Activated CD8-positive, alpha-beta memory T cell treated with anti-CD3 and anti-CD28 coated beads for 36 hours (primary cell): ENCODE measurements at regions not wholly inside any gene's neighbourhood (a gene's known extent, or its start where the extent isn't known, plus 50 kb on each side); places are given as distances from the start of the nearest gene placed in this dataset.
"Not testable (repeated sequence)": the region's sequence is repeated elsewhere in the genome, so short reads cannot be mapped to it uniquely, and the experiment has no call there.

Source experiments
- CTCF ChIA-PET: fragments of 350-600 bp; sonication (Branson Sonifier 250); formaldehyde crosslinking; loops from one replicate; lab custom pipeline; 2021; ENCODE audit warnings: antibody characterized with exemption; lab: Charles Lee
- POLR2A ChIA-PET: fragments of 350-600 bp; sonication (Branson Sonifier 250); formaldehyde crosslinking; loops from one replicate; lab custom pipeline; 2021; ENCODE audit warnings: antibody characterized with exemption; lab: Charles Lee

GRCh38 chr6:60574723-60575122, 1711.3 kb downstream of the KHDRBS2 start:
- POLR2A ChIA-PET, CTCF ChIA-PET: not testable (repeated sequence)

GRCh38 chr6:60572607-60573006, 1713.4 kb downstream of the KHDRBS2 start:
- CTCF ChIA-PET, POLR2A ChIA-PET: not testable (repeated sequence)

- CTCF ChIA-PET, POLR2A ChIA-PET: not testable (repeated sequence)
These were observed 1714.6 kb downstream of the KHDRBS2 start for GRCh38 chr6:60571293-60572016.

- POLR2A ChIA-PET, CTCF ChIA-PET: not testable (repeated sequence)
These were observed 1715.4 kb downstream of the KHDRBS2 start for GRCh38 chr6:60570599-60570998.

GRCh38 chr6:60567447-60568187, 1718.4 kb downstream of the KHDRBS2 start:
- POLR2A ChIA-PET, CTCF ChIA-PET: not testable (repeated sequence)

GRCh38 chr6:60566387-60566786, 1719.6 kb downstream of the KHDRBS2 start:
- CTCF ChIA-PET, POLR2A ChIA-PET: not testable (repeated sequence)

- POLR2A ChIA-PET, CTCF ChIA-PET: not testable (repeated sequence)
These were observed 1726.3 kb downstream of the KHDRBS2 start for GRCh38 chr6:60559702-60560101.

GRCh38 chr6:60547340-60547739, 1738.7 kb downstream of the KHDRBS2 start:
- CTCF ChIA-PET, POLR2A ChIA-PET: not testable (repeated sequence)

- CTCF ChIA-PET, POLR2A ChIA-PET: not testable (repeated sequence)
These were observed 1761.3 kb downstream of the KHDRBS2 start for GRCh38 chr6:60524770-60525169.

GRCh38 chr6:60477747-60478146, 1808.3 kb downstream of the KHDRBS2 start:
- POLR2A ChIA-PET, CTCF ChIA-PET: not testable (repeated sequence)

- POLR2A ChIA-PET, CTCF ChIA-PET: not testable (repeated sequence)
These were observed 1812.2 kb downstream of the KHDRBS2 start for GRCh38 chr6:60473805-60474204.

- CTCF ChIA-PET, POLR2A ChIA-PET: not testable (repeated sequence)
These were observed 1814.6 kb downstream of the KHDRBS2 start for GRCh38 chr6:60471426-60471825.

GRCh38 chr6:60450428-60450827, 1835.6 kb downstream of the KHDRBS2 start:
- CTCF ChIA-PET, POLR2A ChIA-PET: not testable (repeated sequence)

- CTCF ChIA-PET, POLR2A ChIA-PET: not testable (repeated sequence)
These were observed 1841.5 kb downstream of the KHDRBS2 start for GRCh38 chr6:60444532-60444931.

GRCh38 chr6:60439709-60440108, 1846.3 kb downstream of the KHDRBS2 start:
- CTCF ChIA-PET = not testable (repeated sequence)

GRCh38 chr6:60422691-60423090, 1863.3 kb downstream of the KHDRBS2 start:
- POLR2A ChIA-PET, CTCF ChIA-PET: not testable (repeated sequence)

More at GRCh38 chr6:60439709-60440108, 1846.3 kb downstream of the KHDRBS2 start:
- POLR2A ChIA-PET = not testable (repeated sequence)

- CTCF ChIA-PET, POLR2A ChIA-PET: not testable (repeated sequence)
These were observed 1869.9 kb downstream of the KHDRBS2 start for GRCh38 chr6:60416118-60416517.

GRCh38 chr6:60408747-60409146, 1877.3 kb downstream of the KHDRBS2 start:
- CTCF ChIA-PET, POLR2A ChIA-PET: not testable (repeated sequence)

GRCh38 chr6:60403268-60403667, 1882.8 kb downstream of the KHDRBS2 start:
- POLR2A ChIA-PET, CTCF ChIA-PET: not testable (repeated sequence)

GRCh38 chr6:60402490-60402889, 1883.5 kb downstream of the KHDRBS2 start:
- POLR2A ChIA-PET, CTCF ChIA-PET: not testable (repeated sequence)

- CTCF ChIA-PET, POLR2A ChIA-PET: not testable (repeated sequence)
These were observed 1890.8 kb downstream of the KHDRBS2 start for GRCh38 chr6:60395261-60395660.
